Mammary epithelial cell (primary cell): ENCODE measurements at regions not wholly inside any gene's neighbourhood (a gene's known extent, or its start where the extent isn't known, plus 50 kb on each side); places are given as distances from the start of the nearest gene placed in this dataset.

Source experiments
- CTCF ChIP-seq, 2 donors: IDR thresholded peaks in 1 of 2; conservative IDR thresholded peaks in 1 of 2; 2 replicates each; pipeline ENCODE4 v1.5.1; 2011 to 2012; ENCODE audit warnings: inconsistent platforms in 2 of 2, low read length in 2 of 2, mild to moderate bottlenecking in 2 of 2, control low read depth in 1 of 2, low read depth in 1 of 2; ENCODE audit not compliant: insufficient read depth in 1 of 2; ENCODE audit errors: extremely low read depth in 1 of 2
- EZH2 ChIP-seq: IDR thresholded peaks from 2 replicates; pipeline ENCODE4 v1.6.1; 2012; ENCODE audit warnings: low read length, inconsistent platforms, borderline replicate concordance

GRCh38 chrX:42952621-42953020, 174.7 kb upstream of the PPP1R2C start:
- TF ChIP-seq CTCF (conservative IDR thresholded peaks at IDR 0.05 in 1 of 2, IDR thresholded peaks at IDR 0.05 in 1 of 2; ENCODE audit: extremely low read depth in 1 of 2, insufficient read depth in 1 of 2, low read depth in 1 of 2, low read length in 2 of 2) (no peak), EZH2 (no peak)
